Activated CD4-positive, alpha-beta T cell treated with anti-CD3 and anti-CD28 coated beads, Interleukin-10, Interleukin-2, amounts not matched to agents 100 ng/mL and 50 ng/mL, durations not matched to agents 16 hours and 8 hours (primary cell): ENCODE measurements at regions not wholly inside any gene's neighbourhood (a gene's known extent, or its start where the extent isn't known, plus 50 kb on each side); places are given as distances from the start of the nearest gene placed in this dataset.
A peak's percentile ranks its signal among the peaks of the same experiment; 100 is the strongest.

Experiments
- DNase-seq: peaks from one replicate; pipeline ENCODE4 v3.0.0-alpha.2; 2020

DNA sequence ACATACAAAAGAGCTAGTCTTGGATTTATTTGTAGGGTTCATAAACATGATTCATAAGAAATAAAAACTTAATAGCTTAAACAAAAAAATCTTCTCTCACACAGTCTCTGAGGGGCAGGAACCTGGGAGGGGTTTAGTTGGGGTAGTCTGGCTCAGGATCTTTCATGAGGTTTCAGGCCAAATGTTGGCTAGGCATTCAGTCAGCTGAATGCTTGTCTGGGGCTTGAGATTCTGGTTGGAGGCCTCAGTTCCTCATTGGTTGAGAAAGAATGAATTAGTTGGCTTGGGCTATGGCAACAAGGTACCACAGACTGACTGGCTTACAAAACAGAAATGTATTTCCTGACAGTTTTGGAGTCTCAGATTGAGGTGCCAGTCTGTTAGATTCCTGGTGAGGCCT, 74.3 kb downstream of the ANKRD7 start:
- DNase-seq = no peak

DNA sequence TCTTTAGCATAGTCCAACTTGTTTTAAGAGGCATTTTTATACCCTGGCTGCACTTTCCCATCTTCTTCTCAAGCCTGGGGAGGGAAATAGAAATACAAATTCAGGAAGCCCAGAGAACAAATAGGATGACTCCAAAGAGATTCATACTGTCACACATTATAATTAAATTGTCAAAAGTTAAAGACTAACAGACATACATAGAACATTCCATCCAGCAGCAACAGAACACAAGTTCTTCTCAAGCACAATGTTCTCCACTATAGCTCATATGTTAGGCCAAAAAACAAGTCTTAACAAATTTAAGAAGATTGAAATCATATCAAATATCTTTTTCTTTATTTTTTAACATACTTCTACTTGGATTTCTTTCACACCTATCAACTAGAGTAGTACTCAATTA, 75.7 kb downstream of the ANKRD7 start:
- no peak for DNase-seq

DNA sequence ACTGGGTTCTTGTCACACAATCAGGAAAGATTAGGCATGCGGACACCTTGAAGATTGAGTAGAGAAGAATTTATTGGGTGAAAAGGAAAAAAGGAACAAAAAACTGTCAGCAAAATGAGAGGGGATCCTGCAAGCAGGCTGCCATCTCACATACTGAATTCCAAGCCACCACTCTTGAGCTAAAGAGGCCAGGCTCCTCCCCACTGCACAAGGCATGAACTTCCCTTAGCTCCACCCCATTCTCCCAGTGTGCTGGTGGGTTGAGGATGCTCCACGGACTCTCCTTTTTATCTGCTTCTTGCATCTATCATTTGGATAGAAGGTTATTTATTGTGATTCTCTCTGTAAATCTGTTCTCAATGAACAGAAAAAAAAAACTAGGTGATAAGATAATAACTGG, 79.6 kb downstream of the ANKRD7 start:
- no peak for DNase-seq

DNA sequence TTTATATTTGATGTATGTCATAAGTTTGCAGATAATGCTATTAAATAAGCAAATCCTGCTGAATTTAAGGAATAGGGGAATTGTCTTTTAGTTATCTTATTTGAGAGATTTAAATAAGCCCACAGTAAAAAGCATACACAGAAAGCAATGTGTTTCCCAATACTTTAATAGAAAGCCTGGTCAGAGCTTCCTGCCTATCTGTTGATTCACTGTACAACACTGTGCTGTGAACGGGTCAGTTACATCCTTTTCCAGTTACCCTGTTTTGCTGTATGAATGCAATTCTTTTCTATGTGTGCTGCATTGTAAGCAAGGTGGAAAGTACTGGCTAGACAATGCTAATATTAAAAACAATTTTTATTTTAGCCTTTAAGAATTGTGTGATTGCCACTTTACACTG, 81.2 kb downstream of the ANKRD7 start:
- no peak for DNase-seq

DNA sequence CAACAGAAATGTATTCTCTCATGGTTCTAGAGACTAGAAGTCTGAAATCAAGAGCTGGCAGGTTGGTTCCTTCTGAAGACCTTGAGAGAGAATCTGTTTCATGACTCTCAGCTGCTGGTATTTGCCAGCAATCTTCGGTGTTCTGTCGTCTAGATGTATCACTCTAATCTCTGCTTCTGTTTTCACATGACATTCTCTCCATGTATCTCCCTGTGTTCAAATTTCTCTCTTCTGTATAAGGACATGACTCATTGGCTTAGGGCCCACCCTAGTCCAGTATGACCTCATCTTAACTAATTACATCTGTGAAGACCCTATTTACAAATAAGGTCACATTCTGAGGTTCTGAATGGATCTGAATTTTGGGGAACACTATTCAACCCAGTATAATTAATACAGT, 82.3 kb downstream of the ANKRD7 start:
- DNase-seq = no peak

DNA sequence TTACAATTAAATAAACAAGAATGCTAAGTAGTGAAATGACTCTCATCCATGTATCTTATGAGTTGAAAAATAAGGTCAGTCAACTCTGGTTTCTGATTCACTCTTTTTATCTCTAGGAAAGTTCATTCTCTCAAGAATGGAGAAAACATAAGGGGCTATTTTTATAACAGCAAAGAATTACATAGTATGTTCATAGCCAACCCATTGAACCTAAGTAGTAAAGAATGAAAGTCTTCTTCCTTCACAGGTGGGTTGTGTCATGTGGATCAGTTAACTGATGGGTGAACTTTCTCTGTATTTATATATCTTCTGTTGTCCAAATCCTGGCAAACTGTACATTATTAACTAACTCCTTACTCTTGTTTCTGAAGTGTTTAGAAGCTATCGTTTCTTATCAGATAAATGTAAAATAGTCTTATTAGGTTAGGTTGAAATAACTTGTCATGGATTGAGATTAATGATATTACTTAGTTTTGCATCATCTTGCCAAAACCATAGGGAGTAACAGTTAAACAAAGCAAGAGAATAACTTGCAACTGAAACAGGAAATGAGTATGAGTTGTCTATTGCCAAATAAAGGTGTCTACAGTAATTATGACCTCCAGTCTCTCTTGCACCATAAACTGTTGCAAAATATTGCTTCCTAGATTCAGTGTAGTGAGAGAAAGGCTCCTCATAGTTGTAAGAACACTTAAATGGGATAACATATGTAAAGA, 86.8 kb downstream of the ANKRD7 start:
- peak; percentile 64 for DNase-seq

- no peak for DNase-seq
Observed at GRCh38 chr7:118312051-118312450, 87.5 kb downstream of the ANKRD7 start.

DNA sequence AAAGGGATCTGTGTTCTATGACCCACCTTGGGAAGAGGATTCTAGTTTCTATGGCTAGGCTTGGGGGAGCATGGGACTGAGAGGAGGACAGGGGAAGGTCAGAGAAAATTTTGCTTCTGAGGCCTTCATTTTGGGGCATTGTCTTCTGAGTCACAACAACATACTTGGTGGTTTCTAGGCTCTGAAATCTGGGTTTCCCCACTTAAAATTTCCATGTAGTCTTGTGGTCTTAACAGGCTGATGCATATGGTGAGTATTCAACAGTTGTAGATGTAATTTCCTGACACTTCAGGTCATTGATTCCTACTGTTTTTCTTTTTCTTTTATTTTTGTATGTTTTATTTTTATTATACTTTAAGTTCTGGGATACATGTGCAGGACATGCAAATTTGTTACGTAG, 88.5 kb downstream of the ANKRD7 start:
- DNase-seq = peak; percentile 60

- no peak for DNase-seq
Observed at GRCh38 chr7:118324790-118325449, 100.4 kb downstream of the ANKRD7 start.

DNA sequence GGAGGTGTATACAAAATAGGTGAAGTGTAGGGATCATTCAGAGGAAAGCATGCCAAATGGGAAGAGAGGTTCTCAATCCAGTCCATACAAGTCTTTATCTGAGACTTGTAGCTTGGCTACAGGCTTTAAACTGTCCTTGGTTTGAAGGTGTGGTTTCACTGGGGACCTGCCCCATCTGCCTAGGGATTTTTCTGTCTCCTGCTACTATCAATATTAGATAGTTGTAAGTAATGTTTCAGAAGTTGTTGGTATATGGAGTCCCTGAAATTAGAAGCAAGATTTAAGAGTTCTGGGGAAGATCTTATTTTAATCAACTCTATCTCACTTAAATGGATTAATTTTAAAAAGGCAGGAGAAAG, 100.9 kb downstream of the ANKRD7 start:
- DNase-seq = no peak

- DNase-seq = no peak
Observed at GRCh38 chr7:118327174-118327573, 102.7 kb downstream of the ANKRD7 start.

DNA sequence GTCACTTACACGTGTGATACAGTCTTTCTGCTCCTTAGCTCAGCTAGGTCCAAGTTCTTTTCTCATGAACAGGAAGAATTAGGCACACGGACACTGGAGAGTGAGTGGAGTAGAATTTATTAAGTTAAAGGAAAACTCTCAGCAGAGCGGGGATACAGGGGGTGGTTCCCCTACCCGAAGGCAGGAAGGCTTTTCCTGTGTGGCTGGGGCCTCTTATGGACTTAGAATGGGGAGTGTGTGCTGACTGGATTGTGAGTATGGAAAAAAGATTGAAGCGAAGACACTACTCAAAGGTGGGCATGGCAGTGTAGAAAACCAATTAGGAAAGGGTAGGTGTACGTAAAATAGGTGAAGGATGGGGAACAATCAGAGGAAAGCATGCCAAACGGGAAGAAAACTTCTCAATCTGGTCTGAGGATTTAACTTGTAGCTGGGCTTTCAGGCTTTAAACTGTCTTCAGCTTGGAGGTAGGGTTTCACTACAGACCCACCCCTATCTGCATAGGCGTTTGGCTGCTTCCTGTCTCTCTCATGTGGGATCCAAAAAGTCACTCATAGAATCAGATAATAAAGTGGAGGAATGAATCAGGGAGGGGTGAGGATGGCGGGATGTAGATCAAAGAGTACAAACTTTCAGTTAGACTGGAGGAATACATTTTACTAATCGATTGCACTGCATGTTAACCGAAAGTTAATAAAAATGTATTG, 104.2 kb downstream of the ANKRD7 start:
- peak; percentile 2 for DNase-seq

- DNase-seq = no peak
Observed at GRCh38 chr7:118330388-118330787, 105.9 kb downstream of the ANKRD7 start.

DNA sequence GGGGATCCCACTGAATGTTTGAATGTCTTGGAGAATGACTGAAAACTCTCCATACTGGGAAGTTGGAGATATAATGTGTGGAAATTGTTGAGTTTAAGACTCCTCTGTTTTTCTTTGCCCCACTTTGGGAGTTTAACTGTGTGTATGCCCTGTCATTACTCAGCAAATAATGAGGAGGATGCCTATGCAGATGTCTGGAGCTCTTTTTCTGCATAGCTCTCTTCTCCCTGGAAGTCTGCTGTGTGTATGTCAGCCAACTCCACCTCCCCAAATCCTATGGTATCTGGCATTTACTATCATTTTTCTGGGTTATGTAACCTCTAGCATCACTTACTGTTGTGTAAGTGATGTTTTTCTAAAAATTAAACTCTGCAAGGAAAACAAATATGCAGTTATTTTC, 122.2 kb downstream of the ANKRD7 start:
- DNase-seq = no peak

DNA sequence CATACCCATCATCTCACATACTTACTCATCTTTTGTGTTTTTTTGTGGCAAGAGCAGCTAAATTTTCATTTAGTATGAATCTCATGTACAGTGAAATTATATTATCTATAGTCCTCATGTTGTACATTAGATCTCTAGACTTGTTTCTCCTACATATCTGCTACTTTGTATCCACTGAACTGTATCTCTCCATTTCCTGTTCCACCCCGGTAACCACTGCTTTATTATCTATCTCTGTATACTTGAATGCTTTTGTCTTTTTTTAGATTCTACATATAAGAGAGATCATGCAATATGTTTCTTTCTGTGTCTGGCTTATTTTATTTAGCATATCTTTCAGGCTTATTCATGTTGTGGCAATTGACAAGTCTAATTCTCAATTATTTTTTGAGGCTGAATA, 125.1 kb downstream of the ANKRD7 start:
- no peak for DNase-seq

GRCh38 chr7:118350260-118350659, 125.8 kb downstream of the ANKRD7 start:
- DNase-seq = peak; percentile 38

GRCh38 chr7:118352867-118353453, 128.5 kb downstream of the ANKRD7 start:
- DNase-seq = peak; percentile 16

- DNase-seq = no peak
Observed at GRCh38 chr7:118366363-118366762, 141.9 kb downstream of the ANKRD7 start.

GRCh38 chr7:118368958-118369357, 144.5 kb downstream of the ANKRD7 start:
- DNase-seq = no peak

DNA sequence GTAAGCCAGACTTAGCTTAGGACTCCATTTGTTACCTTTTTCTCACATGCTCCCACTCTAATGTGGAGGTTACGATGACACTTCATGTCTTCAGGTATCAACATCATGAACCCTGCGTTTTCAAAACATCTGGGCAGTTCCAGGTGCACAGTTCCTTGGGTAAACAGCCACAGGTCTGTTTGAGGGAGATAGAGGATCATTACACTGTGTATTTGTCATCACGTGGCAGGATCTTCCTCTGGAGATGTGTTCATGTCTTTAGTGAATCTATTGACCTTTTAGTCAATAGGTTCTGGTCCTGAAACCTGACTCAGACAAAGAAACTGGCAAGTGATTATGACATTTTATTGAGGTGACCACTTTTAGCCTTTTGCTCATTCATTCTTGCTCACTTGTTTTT, 145.5 kb downstream of the ANKRD7 start:
- no peak for DNase-seq

DNA sequence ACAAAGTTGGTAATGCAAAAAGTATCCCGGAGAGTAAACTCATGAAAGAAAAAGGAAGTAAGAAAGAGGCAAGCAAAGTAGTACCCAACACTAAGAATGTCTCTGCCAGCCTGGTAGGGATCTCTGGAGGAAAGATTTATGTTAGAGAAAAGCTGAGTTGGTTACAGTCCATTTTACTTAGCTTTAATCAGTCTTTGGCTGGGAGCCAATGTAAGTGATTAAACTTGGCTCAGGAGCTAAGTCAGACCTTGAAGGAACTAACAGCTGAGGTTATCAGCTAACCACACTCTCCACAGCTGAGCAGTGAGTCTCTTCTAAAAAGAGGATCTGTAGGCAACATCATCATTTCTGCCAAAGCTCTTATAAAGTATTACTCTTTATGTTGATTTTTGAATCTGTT, 148.0 kb downstream of the ANKRD7 start:
- DNase-seq = peak; percentile 5

DNA sequence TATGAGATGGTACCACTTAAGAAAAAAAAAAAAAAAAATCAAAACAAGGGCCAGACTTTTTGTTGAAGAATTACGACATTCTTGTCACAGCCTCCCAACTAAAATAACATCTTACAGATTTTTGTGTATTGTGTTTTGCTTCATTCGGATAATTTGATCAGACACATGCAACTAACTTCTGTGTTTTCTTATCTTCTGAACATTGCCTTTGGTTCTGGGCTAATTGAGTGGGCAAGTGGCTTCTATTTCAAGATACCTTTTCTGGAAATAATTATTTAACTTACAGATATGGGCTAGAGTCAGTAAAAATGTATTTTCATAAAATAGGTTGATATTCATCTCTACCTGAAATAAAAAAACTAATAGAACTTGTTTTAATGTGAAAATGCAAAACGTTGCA, 165.1 kb downstream of the ANKRD7 start:
- DNase-seq = no peak

- no peak for DNase-seq
Observed at GRCh38 chr7:118404211-118404610, 179.7 kb downstream of the ANKRD7 start.

DNA sequence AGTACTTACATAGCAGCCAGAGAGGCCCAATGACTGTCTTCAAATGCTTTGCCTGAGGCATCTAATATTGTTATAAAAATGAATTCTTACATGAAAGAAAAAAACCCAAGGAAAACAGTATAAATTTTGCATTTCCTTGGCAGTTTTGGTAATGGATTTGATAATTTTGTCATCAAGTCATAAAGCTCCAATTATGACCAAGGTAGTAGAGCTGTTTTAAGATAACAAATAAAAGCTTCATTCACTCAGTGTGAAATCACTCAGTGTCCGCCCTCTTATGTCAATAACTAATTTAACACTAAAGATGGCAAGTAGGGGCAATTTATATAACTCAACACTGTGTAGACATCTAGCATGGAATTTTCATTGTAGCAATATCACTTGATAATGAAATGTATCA, 193.9 kb downstream of the ANKRD7 start:
- DNase-seq = no peak
